B cell (primary cell): ENCODE measurements at regions not wholly inside any gene's neighbourhood (a gene's known extent, or its start where the extent isn't known, plus 50 kb on each side); places are given as distances from the start of the nearest gene placed in this dataset.

Source experiments
- ATAC-seq: fragments of 200-7000 bp; cut with Tn5 transposase; one replicate; pipeline ENCODE4 v1.10.0; 2021; ENCODE audit warnings: low read depth, mild to moderate bottlenecking, moderate number of reproducible peaks, moderate library complexity
- CTCF ChIA-PET: fragments of 350-600 bp; sonication (Branson Sonifier 250); formaldehyde crosslinking; loops from one replicate; lab custom pipeline; 2021; ENCODE audit warnings: antibody characterized with exemption, inconsistent platforms; lab: Charles Lee
- POLR2A ChIA-PET: fragments of 350-600 bp; sonication (Branson Sonifier 250); formaldehyde crosslinking; loops from one replicate; lab custom pipeline; 2021; ENCODE audit warnings: antibody characterized with exemption; lab: Charles Lee
- DNase-seq: peaks from one replicate; pipeline ENCODE4 v3.0.0; 2013
- H2AFZ ChIP-seq: 2 replicates; pipeline ENCODE4 v1.6.1; 2012; ENCODE audit warnings: mild to moderate bottlenecking, low read depth, low read length; ENCODE audit not compliant: insufficient read depth, poor library complexity, severe bottlenecking
- H3K27ac ChIP-seq, 2 donors: 1 replicate in 1 of 2; 2 replicates in 1 of 2; pipeline ENCODE4 v1.5.1; 2012 to 2013; ENCODE audit warnings: low read length in 2 of 2, mild to moderate bottlenecking in 2 of 2, moderate library complexity in 1 of 2
- H3K27me3 ChIP-seq, 4 experiments: fragments of 200-600 bp in 1 of 4; sonication (generic) in 1 of 4; replicated peaks in 1 of 4; 1 replicate in 2 of 4; 2 replicates in 2 of 4; pipeline versions ENCODE4 v1.6.1 to v1.7.0; 2013 to 2016; ENCODE audit warnings: low read length in 3 of 4, mild to moderate bottlenecking in 2 of 4, mixed read lengths in 1 of 4, moderate library complexity in 1 of 4; ENCODE audit not compliant: insufficient read depth in 4 of 4, control insufficient read depth in 3 of 4; ENCODE audit errors: control extremely low read depth in 1 of 4
- H3K36me3 ChIP-seq, 2 experiments: replicated peaks in 1 of 2; 1 replicate in 1 of 2; 2 replicates in 1 of 2; pipeline versions ENCODE4 v1.6.1 to v1.7.1; 2013; ENCODE audit warnings: low read length in 1 of 2; ENCODE audit not compliant: insufficient read depth in 2 of 2, control insufficient read depth in 1 of 2; ENCODE audit errors: control extremely low read depth in 1 of 2, extremely low read depth in 1 of 2
- H3K4me1 ChIP-seq, 2 donors: fragments of 200-600 bp in 1 of 2; sonication (generic) in 1 of 2; 1 replicate in 1 of 2; 2 replicates in 1 of 2; pipeline versions ENCODE4 v1.5.1 to v1.6.1; 2013 to 2017; ENCODE audit warnings: low read length in 2 of 2; ENCODE audit not compliant: control insufficient read depth in 2 of 2, insufficient read depth in 2 of 2
- H3K4me2 ChIP-seq: replicated peaks from 2 replicates; pipeline ENCODE3; 2012; ENCODE audit warnings: mild to moderate bottlenecking, low read depth, low read length; ENCODE audit not compliant: poor library complexity, severe bottlenecking
- H3K4me3 ChIP-seq, 5 experiments: fragments of 200-600 bp in 1 of 5; sonication (generic) in 1 of 5; 1 replicate in 3 of 5; 2 replicates in 2 of 5; pipeline versions ENCODE4 v1.5.1 to v1.7.0; 2011 to 2016; ENCODE audit warnings: low read length in 4 of 5, mild to moderate bottlenecking in 4 of 5, low read depth in 2 of 5, control low read depth in 1 of 5, moderate library complexity in 1 of 5; ENCODE audit not compliant: insufficient read depth in 1 of 5; ENCODE audit errors: control extremely low read depth in 1 of 5, extremely low read depth in 1 of 5
- H3K79me2 ChIP-seq: fragments of 200-600 bp; sonication (generic); one replicate; pipeline ENCODE4 v1.6.0; 2016; ENCODE audit warnings: low read length; ENCODE audit not compliant: control insufficient read depth, insufficient read depth
- H3K9ac ChIP-seq: fragments of 200-600 bp; sonication (generic); 2 replicates; pipeline ENCODE4 v1.6.1; 2017; ENCODE audit warnings: mild to moderate bottlenecking, low read length, moderate library complexity
- H3K9me3 ChIP-seq, 3 donors: one replicate each; pipeline versions ENCODE4 v1.6.1 to v1.7.1; 2013; ENCODE audit warnings: low read length in 2 of 3; ENCODE audit not compliant: control insufficient read depth in 2 of 3, insufficient read depth in 1 of 3; ENCODE audit errors: control extremely low read depth in 1 of 3
- H4K20me1 ChIP-seq: 2 replicates; pipeline ENCODE4 v1.6.0; 2012; ENCODE audit warnings: mild to moderate bottlenecking, low read length; ENCODE audit not compliant: insufficient read depth, control insufficient read depth, poor library complexity, severe bottlenecking
- H3K27ac Mint-ChIP-seq: one replicate; pipeline ENCODE4 v1.8.0; 2021; ENCODE audit warnings: mixed read lengths
- H3K27me3 Mint-ChIP-seq: one replicate; pipeline ENCODE4 v1.8.0; 2021; ENCODE audit warnings: mixed read lengths
- H3K4me1 Mint-ChIP-seq: one replicate; pipeline ENCODE4 v1.8.0; 2021; ENCODE audit warnings: mixed read lengths
- H3K4me3 Mint-ChIP-seq: one replicate; pipeline ENCODE4 v1.8.0; 2021; ENCODE audit warnings: mixed read lengths
- H3K9me3 Mint-ChIP-seq: one replicate; pipeline ENCODE4 v1.8.0; 2022; ENCODE audit warnings: mixed read lengths; ENCODE audit not compliant: insufficient read depth
- EZH2 ChIP-seq: IDR thresholded peaks from 2 replicates; pipeline ENCODE4 v1.6.1; 2012; ENCODE audit warnings: borderline replicate concordance, low read depth, mild to moderate bottlenecking, moderate library complexity, low read length; ENCODE audit not compliant: insufficient read depth, poor library complexity, severe bottlenecking
- WGBS: methylation state at CpG from one replicate; pipeline ENCODE4 v1.1.5; 2013; ENCODE audit warnings: missing lambda C conversion rate; ENCODE audit not compliant: insufficient coverage; 5-methylcytosine and 5-hydroxymethylcytosine counted together
- intact Hi-C: fragments of 100-400 bp; cut with micrococcal nuclease; formaldehyde crosslinking; loops from one replicate; pipeline ENCODE4 v1.10.0; 2022
- TF ChIP-seq, protein P1 (sequence below): fragments of 200-600 bp; IDR thresholded peaks from one replicate; pipeline ENCODE4 v1.8.0; 2022; ENCODE audit warnings: antibody characterized with exemption, mild to moderate bottlenecking

DNA sequence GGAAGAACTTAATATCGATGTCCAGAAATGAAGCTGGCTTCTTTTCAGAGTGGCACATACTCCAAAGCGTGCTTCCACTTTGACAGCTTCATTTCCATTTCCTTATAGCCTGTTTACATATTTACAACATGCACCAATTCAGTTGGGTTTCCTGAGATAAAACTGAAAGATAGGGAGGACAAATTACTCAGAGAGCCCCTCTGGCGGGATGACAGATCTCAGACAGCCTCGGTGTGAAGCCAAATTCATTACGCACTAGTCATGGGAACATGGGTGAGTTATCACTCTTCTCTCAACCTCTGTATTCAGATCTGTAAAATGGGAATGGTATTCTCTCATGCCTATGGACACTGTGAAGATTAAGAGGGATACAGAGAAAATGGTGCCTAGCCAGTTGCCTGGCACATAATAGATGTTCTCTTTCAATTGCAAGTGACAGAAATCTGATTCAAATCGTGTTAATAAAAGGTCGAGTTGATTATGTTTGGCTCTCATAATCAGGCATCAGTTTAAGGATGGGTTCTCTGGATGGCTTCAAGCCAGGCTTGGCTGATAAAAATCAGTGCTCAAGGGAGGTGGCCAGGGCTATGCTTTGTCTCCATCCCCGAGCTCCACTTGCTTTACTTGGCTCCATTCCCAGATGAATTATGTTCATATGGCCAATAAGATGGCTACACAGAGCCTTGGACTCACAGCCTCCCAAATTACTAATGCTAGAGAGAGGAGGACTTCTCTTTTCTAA is 132.2 kb upstream of the C1QTNF7 start:
- Mint-ChIP-seq H3K27ac (no peak overlapping the region), H3K4me1 (no peaks in the 10 kb centered on the region), H3K9me3 (no peaks in the 10 kb centered on the region), H3K4me3 (no peak overlapping the region), H3K27me3 (no peaks in the 10 kb centered on the region)
- H3K36me3 ChIP-seq, result no peaks in the 10 kb centered on the region
- TF ChIP-seq EZH2, result no peak
- TF ChIP-seq, protein P1, sequence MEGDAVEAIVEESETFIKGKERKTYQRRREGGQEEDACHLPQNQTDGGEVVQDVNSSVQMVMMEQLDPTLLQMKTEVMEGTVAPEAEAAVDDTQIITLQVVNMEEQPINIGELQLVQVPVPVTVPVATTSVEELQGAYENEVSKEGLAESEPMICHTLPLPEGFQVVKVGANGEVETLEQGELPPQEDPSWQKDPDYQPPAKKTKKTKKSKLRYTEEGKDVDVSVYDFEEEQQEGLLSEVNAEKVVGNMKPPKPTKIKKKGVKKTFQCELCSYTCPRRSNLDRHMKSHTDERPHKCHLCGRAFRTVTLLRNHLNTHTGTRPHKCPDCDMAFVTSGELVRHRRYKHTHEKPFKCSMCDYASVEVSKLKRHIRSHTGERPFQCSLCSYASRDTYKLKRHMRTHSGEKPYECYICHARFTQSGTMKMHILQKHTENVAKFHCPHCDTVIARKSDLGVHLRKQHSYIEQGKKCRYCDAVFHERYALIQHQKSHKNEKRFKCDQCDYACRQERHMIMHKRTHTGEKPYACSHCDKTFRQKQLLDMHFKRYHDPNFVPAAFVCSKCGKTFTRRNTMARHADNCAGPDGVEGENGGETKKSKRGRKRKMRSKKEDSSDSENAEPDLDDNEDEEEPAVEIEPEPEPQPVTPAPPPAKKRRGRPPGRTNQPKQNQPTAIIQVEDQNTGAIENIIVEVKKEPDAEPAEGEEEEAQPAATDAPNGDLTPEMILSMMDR, result no peak
- H3K4me1 ChIP-seq, result no peaks in the 10 kb centered on the region
- H3K4me3 ChIP-seq, result no peak overlapping the region
- H3K79me2 ChIP-seq, result no peaks in the 10 kb centered on the region
- ChIA-PET CTCF (no interaction called here), POLR2A (no interaction called here)
- H3K9me3 ChIP-seq, result no peaks in the 10 kb centered on the region
- DNase-seq (no peak), ATAC-seq (no peak)
- no peak overlapping the region for H2AFZ ChIP-seq
- H3K27ac ChIP-seq, result no peak overlapping the region
- intact Hi-C loops, result no loop called here
- H3K9ac ChIP-seq, result no peak overlapping the region
- WGBS, result 94% methylated on average over 2 of the region's 8 CpGs
- no peaks in the 10 kb centered on the region for H3K27me3 ChIP-seq
- H4K20me1 ChIP-seq, result no peaks in the 10 kb centered on the region
- H3K4me2 ChIP-seq, result no peak overlapping the region

DNA sequence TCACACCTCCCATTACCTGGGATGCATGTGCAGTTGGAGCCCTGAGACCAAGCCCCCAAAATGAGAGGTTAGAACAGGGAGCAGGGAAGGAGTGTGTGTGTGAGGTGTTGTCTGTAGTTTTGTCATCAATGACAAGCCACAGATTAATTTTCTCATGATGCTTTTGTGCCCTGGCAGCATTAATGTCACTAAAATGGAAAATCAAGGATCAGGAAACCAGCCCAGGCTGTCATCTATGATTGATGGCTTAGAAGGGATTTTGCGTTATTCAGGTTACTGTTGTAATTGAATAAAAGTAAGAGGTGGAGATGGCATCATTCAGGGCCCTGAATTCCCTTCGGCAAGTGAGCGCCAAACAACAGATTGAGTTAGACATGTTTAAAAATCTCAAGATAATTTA is 130.5 kb upstream of the C1QTNF7 start:
- no peak overlapping the region for H3K4me3 Mint-ChIP-seq
- intact Hi-C loops, result no loop called here
- ChIA-PET CTCF (no interaction called here), POLR2A (no interaction called here)
- H4K20me1 ChIP-seq, result no peaks in the 10 kb centered on the region
- no peaks in the 10 kb centered on the region for H3K27me3 ChIP-seq
- no peaks in the 10 kb centered on the region for H3K9me3 Mint-ChIP-seq
- no peaks in the 10 kb centered on the region for H3K27me3 Mint-ChIP-seq
- DNase-seq, result no peak
- H3K9ac ChIP-seq, result no peak overlapping the region
- WGBS, result no CpG with 5 or more reads among the region's 3 CpGs
- ATAC-seq, result no peak
- no peaks in the 10 kb centered on the region for H3K36me3 ChIP-seq
- TF ChIP-seq, protein P1, result no peak
- TF ChIP-seq EZH2, result no peak
- no peak overlapping the region for H3K4me2 ChIP-seq
- H3K4me1 Mint-ChIP-seq, result no peaks in the 10 kb centered on the region
- H3K4me3 ChIP-seq, result no peak overlapping the region
- H3K79me2 ChIP-seq, result no peaks in the 10 kb centered on the region
- no peak overlapping the region for H3K27ac ChIP-seq
- no peak overlapping the region for H3K27ac Mint-ChIP-seq
- no peak overlapping the region for H2AFZ ChIP-seq
- H3K4me1 ChIP-seq, result no peaks in the 10 kb centered on the region
- no peaks in the 10 kb centered on the region for H3K9me3 ChIP-seq
